GM21526 (cell line): ENCODE measurements at regions not wholly inside any gene's neighbourhood (a gene's known extent, or its start where the extent isn't known, plus 50 kb on each side); places are given as distances from the start of the nearest gene placed in this dataset.
"Not testable (repeated sequence)": the region's sequence is repeated elsewhere in the genome, so short reads cannot be mapped to it uniquely, and the experiment has no call there.

Source experiments
- ATAC-seq: cut with Tn5 transposase; IDR thresholded peaks from one replicate; pipeline ENCODE4 v1.9.1; 2021; ENCODE audit warnings: moderate library complexity; ENCODE audit not compliant: unreplicated experiment, low FRiP score

DNA sequence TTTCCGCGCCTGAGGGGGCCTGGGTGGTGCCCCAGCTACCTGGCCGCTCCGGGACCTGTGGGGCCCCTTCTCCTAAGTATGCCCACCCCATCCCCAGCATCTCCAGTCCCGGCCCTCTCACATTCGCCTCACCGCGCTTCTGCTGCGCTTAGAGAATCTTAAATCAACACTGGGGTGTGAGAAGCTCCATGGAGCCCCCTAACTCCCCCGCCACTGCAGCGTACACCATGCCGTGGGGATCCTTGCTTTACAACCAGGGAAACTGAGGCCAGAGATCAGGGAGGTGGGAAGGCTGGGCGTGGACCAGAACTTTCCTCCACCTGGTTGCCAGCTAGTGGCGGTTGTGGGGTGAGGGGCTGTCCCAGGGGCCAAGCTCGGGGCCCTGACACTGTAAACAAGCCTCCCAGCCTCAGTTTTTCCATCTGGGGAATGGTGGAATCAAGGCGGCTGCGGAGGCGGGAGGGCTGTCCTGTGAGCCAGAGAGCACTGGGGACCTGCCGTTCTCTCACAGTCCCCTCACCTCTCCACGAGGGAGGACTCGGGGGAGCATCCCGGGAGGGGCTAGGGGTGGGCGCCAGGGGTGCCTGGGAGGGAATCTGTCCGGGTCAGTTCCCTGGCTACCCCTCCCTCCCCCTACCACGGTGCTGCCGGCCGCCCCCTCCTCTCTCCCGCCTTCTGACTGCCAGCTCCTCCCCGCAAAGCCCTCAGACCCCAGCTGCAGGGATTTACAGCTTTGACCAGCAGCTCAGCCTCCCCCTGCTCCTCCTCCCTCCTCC, 161.2 kb downstream of the C9orf50 start:
- no peak for ATAC-seq

- ATAC-seq: no peak
These were observed 162.0 kb downstream of the C9orf50 start for GRCh38 chr9:129458663-129459546.

GRCh38 chr9:129458155-129458661, 162.7 kb downstream of the C9orf50 start:
- no peak for ATAC-seq

GRCh38 chr9:129457325-129457779, 163.5 kb downstream of the C9orf50 start:
- ATAC-seq: no peak

- no peak for ATAC-seq
These were observed 164.2 kb downstream of the C9orf50 start for GRCh38 chr9:129456549-129457324.

GRCh38 chr9:129455151-129455995, 165.5 kb downstream of the C9orf50 start:
- no peak for ATAC-seq

DNA sequence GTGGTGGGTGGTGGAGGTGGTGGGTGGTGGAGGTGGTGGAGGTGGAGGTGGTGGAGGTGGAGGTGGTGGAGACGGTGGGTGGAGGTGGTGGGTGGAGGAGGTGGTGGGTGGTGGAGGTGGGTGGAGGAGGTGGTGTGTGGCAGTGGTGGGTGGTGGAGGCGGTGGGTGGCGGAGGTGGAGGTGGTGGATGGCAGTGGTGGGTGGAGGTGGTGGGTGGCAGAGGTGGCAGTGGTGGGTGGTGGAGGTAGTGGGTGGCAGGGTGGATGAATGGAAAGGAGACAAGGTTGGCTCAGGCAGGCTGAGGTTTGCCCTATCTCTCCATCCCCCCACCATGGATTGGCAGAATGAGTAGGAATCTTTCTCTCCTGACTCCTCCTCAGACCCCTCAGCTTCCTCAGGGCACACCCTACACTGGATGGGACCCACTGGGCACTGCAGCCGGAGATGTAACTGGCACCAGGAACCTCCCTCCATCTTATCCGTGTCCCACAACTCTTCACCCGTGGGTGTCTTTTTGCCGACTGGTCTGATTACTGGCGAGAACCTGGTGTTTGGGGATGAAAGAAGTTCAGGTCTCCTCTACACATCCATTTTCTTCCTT, 166.3 kb downstream of the C9orf50 start:
- ATAC-seq: no peak

DNA sequence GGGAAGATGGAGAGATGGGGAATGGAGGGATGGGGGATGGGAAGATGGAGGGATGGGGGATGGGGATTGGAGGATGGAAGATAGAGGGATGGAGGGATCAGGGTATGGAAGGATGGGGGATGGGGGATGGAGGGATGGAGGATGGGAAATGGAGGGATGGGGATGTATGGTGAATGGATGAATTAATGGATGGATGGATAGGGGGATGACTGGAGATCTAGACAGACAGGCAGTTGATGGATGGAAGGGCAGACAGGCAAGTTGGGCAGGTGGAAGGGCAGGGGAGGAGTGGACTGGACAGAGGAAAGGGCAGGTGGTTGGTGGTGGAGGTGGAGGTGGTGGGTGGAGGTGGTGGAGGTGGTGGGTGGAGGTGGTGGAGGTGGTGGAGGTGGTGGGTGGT, 167.2 kb downstream of the C9orf50 start:
- no peak for ATAC-seq

DNA sequence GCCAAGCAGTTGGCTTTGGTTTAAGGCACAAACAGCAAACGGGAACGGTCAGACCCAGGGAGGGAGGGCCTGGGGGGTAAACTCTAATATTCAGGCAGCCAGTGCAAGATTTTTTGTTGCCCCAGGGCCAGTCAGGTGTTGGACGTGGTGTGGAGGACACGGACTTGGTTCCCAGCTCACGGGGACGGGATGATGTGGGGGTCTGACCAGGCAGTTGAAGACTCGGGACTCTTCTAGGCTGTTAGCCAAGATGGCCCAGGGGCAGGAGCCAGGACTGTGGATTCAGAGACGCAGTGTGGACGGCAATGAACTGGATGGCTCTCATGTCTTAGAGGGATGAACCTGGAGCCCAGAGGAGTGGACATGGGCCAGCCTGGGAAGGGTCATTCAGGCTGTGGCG, 169.2 kb downstream of the C9orf50 start:
- no peak for ATAC-seq

- ATAC-seq: no peak
These were observed 169.7 kb downstream of the C9orf50 start for GRCh38 chr9:129451089-129451656.

DNA sequence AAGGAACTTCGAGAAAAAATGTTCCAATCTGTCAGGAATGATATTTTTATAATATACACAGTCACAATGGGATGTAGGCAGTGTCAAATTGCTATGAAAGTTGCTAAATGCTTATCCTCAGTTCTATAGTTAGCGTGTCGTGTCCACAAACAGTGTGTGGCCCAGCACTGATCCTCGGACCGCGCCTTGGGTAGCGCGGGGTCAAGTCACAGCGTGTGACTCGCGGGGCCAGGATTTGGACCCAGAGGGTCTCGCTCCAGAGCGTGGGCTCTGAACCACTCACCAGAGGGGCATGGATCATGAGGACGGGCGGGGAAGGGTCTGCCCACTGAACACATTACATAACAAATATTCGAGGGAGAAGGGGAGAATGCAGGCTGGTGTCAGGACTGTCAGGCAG, 171.8 kb downstream of the C9orf50 start:
- no peak for ATAC-seq

GRCh38 chr9:129446828-129447550, 173.9 kb downstream of the C9orf50 start:
- no peak for ATAC-seq

GRCh38 chr9:129445794-129446306, 175.1 kb downstream of the C9orf50 start:
- no peak for ATAC-seq

DNA sequence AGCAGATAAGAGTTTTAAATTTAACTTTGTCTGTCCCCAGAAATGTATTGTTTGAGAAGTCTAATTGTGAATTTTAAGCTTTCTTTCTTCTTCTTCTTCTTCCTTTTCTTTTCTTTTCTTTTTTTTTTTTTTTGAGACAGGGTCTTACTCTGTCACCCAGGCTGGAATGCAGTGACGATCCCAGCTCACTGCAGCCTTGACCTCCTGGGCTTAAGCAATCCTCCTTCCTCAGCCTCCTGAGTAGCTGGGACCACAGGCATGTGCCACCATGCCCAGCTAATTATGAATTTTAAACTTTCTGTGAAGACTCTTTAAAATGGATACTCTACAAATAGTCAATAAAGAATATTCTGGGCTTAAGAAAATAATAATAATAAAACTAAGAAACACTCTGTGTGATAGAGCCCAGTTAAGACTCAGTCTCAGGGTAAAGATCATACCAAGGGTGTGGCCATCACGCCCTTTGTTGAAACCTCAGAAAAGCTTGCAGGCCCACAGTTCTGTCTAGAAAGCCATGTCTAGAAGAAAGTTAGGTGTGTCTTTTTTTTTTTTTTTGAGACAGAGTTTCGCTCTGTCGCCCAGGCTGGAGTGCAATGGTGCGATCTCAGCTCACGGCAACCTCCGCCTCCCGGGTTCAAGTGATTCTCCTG, 177.3 kb downstream of the C9orf50 start:
- not testable (repeated sequence) for ATAC-seq

DNA sequence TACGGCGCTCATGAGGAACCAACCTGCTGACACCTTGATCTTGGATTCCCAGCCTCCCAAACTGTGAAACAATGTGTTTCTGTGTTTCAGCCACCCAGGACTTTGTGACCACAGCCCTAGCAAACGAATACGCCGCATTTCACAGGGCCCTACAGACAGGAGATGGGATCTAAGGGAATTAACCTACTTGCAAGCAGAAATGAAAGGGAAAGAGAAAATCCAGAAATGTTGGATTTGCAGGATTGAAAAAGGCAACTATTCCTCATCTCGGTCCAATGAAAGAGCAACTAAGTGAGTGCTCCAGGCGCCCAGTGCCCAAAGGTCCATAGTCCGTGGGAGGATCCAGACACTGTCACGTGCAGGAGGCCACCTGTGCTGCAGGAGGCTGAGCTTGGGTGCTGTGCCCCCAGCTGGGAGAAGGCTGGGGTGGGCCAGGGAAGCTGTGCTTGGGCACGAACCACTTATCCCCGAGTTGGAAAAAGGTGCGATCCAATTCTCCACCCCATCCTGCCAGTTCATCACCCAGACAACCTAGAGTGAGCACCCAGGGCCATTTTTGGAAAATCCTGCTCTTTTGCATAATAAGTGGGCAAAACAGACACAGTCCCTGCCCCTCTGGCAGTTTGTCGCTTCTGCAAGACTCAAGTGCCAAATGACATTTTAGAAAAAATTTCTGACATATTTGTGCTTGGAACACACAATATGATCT, 177.9 kb downstream of the C9orf50 start:
- ATAC-seq: no peak

GRCh38 chr9:129441852-129442251, 179.0 kb downstream of the C9orf50 start:
- no peak for ATAC-seq
